Fibroblast of mammary gland (primary cell): ENCODE measurements at regions not wholly inside any gene's neighbourhood (a gene's known extent, or its start where the extent isn't known, plus 50 kb on each side); places are given as distances from the start of the nearest gene placed in this dataset.

Experiments used
- DNase-seq: peaks from one replicate; pipeline ENCODE4 v3.0.0-alpha.2; 2010; ENCODE audit warnings: low read depth
- H3K4me3 ChIP-seq: 2 replicates; pipeline ENCODE4 v1.5.1; 2011; ENCODE audit warnings: low read depth, mild to moderate bottlenecking, low read length, moderate library complexity; ENCODE audit not compliant: control insufficient read depth
- TF ChIP-seq, protein P1 (sequence below): conservative IDR thresholded peaks from 2 replicates; pipeline ENCODE4 v1.5.1; 2011; ENCODE audit warnings: low read depth, low read length, inconsistent platforms; ENCODE audit not compliant: control insufficient read depth, insufficient read depth

DNA sequence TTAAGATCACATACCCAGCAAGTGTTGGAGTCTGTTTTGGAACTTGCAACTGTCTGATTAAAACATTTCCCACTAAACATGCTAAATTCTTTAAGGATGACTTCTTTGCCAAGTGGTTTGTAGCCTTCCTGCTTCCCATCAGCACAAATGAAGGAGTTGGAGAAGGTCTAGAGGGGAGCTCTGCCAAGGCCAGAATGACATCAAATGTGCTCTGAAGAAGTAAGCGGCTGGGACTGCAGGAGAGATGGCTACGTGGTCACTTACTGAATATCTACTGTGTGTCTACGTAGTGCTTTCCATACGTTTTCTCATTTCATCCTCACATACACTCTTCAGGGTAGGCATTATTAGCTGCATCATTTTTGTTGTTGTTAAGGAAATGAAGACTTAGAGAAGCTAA, 135.7 kb upstream of the NLRP1 start:
- H3K4me3 ChIP-seq: no peak overlapping the region
- no peak for DNase-seq
- TF ChIP-seq, protein P1, sequence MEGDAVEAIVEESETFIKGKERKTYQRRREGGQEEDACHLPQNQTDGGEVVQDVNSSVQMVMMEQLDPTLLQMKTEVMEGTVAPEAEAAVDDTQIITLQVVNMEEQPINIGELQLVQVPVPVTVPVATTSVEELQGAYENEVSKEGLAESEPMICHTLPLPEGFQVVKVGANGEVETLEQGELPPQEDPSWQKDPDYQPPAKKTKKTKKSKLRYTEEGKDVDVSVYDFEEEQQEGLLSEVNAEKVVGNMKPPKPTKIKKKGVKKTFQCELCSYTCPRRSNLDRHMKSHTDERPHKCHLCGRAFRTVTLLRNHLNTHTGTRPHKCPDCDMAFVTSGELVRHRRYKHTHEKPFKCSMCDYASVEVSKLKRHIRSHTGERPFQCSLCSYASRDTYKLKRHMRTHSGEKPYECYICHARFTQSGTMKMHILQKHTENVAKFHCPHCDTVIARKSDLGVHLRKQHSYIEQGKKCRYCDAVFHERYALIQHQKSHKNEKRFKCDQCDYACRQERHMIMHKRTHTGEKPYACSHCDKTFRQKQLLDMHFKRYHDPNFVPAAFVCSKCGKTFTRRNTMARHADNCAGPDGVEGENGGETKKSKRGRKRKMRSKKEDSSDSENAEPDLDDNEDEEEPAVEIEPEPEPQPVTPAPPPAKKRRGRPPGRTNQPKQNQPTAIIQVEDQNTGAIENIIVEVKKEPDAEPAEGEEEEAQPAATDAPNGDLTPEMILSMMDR: no peak

DNA sequence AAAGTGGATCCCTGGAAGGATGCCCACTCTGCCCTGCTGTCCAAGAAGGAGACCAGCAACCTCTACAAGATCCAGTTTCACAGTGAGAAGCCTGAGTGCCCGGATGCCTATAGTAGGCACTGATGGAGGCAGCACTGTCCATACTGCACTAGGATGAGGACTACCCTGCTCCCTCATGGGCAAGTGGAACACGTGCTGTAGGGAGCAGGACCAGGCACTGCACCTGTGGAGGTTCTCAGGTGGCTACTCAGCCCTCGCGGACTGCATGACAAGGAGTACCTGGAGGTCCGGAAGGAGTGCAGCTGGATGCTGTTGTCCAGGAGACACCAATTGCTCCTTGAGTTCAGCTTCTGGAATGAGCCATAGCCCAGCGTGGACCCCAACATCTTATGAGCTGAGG, 146.1 kb upstream of the NLRP1 start:
- H3K4me3 ChIP-seq: no peak overlapping the region
- TF ChIP-seq, protein P1: no peak
- DNase-seq: no peak

DNA sequence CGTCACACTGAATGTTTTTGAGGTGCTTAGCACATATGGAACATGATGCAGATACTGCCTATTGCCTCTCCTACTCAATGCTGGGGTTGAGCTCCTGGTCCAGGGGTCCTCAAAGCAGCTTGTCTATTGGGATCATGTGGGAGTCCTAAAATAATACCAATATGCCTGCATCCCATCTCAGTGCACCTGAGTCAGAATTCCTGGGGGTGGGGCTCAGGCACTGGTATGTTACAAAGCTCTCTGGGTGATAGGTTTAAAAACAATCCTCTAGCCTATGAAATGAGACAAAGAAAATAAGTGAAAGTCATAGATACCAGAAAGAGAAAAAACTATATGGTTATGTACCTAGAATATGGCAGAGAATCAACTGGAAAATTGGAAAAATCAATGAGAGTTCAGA, 156.6 kb upstream of the NLRP1 start:
- DNase-seq: no peak

DNA sequence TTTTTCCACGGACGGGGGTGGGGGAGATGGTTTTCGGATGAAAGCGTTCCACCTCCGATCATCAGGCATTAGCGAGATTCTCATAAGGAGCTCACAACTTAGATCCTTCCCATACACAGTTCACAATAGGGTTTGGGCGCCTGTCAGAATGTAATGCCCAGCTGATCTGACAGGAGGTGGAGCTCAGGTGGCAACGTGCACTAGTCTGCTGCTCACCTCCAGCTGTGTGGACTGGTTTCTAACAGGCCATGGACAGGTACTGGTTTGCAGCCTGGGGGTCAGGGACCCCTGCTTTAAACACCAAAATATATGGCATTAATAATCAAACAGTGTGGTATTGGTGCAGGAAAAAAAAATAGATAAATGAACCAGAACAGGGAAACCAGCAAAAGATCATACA, 157.5 kb upstream of the NLRP1 start:
- H3K4me3 ChIP-seq: no peak overlapping the region
- DNase-seq: no peak
- TF ChIP-seq, protein P1: no peak

More for the DNA sequence above, 156.6 kb upstream of the NLRP1 start:
- no peak overlapping the region for H3K4me3 ChIP-seq
- TF ChIP-seq, protein P1: no peak

DNA sequence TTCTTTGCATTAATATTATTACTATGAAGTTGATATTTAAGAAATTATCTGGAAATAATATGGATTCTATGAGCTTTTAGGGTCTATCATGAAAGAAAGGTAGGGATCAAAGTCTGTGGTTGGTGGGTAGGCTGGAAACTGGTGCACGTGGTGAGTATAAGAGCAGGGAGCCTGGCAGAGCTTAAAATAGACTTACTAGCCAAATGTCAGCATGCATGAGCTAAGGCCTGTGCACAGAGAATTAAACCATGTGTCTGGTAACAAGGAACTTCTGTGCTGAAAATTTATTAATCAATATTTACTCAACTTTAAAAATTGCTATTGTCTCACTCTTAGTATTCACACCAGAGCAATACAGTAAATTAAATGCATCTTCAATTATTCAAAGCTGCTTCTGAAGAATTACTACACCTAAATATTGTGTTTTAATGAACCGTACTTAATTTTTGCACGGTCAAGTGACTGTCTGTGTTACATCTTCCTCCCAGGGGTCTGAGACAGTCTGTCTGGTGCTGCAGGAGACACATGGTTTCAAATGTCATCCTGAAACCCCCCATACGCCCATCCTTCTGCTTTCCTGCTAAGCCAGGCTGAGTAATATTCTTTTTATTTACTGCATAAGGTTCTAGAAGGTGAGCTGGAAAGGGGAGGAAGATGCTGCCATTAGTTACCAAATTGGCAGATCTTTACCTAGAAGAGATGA, 161.0 kb upstream of the NLRP1 start:
- DNase-seq: no peak

DNA sequence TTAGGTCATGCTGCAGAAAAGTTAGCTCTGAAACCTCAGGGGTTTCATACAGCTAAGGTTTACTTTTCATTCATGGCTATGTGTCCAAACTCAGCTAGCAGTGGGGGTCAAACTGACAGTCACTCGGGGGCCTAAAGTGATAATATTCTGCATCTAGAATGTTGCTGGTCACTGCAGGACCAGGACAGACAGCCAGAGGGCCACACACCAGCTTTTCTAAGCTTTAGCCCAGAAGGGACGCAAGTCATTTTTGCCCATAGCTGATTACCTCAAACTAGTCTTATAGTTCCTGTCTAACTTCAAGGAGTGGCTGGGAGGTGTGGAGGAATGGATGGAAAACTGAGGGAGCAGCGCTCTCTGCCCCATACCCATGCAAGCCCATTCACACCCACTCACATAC, 163.0 kb upstream of the NLRP1 start:
- H3K4me3 ChIP-seq: no peak overlapping the region
- TF ChIP-seq, protein P1: no peak
- no peak for DNase-seq

More for the DNA sequence above, 161.0 kb upstream of the NLRP1 start:
- no peak overlapping the region for H3K4me3 ChIP-seq
- TF ChIP-seq, protein P1: no peak
